SK-N-SH (cell line): ENCODE measurements at regions not wholly inside any gene's neighbourhood (a gene's known extent, or its start where the extent isn't known, plus 50 kb on each side); places are given as distances from the start of the nearest gene placed in this dataset.

Experiments used
- CTCF ChIA-PET: fragments of 300-600, 350-600 bp; formaldehyde crosslinking; extraction: SDS; loops from one replicate; lab custom pipeline; 2021; lab: Yijun Ruan, JAX
- POLR2A ChIA-PET: fragments of 350-600 bp; sonication (Branson Sonifier 250); formaldehyde crosslinking; extraction: SDS; loops from one replicate; lab custom pipeline; 2020; ENCODE audit warnings: antibody characterized with exemption, inconsistent platforms; lab: Yijun Ruan, JAX
- DNase-seq: peaks from one replicate; pipeline ENCODE4 v3.0.0; 2012
- H2AFZ ChIP-seq: fragments of 200-600 bp; sonication (generic); 2 replicates; pipeline ENCODE4 v1.8.1; 2016; ENCODE audit warnings: antibody characterized with exemption, mild to moderate bottlenecking, low read depth
- H3F3A ChIP-seq: fragments of 200-600 bp; sonication (generic); replicated peaks from 2 replicates; pipeline ENCODE3; 2016; ENCODE audit warnings: antibody characterized with exemption, mild to moderate bottlenecking; ENCODE audit not compliant: insufficient read depth
- H3K27ac ChIP-seq, 2 experiments: fragments of 200-500 bp in 1 of 2; fragments of 200-600 bp in 1 of 2; sonication (Bioruptor generic) in 1 of 2; sonication (generic), shearing (Covaris generic) in 1 of 2; 2 replicates each; pipeline versions ENCODE4 v1.5.1 to v1.6.1; 2014 to 2016; ENCODE audit warnings: low read depth in 2 of 2, inconsistent platforms in 1 of 2, low read length in 1 of 2, mild to moderate bottlenecking in 1 of 2, mixed read lengths in 1 of 2
- H3K27me3 ChIP-seq: fragments of 200-600 bp; sonication (generic), shearing (Covaris generic); 2 replicates; pipeline ENCODE4 v1.6.1; 2016; ENCODE audit warnings: mixed run types; ENCODE audit not compliant: insufficient read depth
- H3K36me3 ChIP-seq, 2 experiments: fragments of 200-500 bp in 1 of 2; fragments of 200-600 bp in 1 of 2; sonication (Bioruptor generic) in 1 of 2; sonication (generic) in 1 of 2; replicated peaks in 1 of 2; 2 replicates each; pipeline versions ENCODE3 to v1.5.1; 2014 to 2016; ENCODE audit warnings: low read length in 1 of 2, mild to moderate bottlenecking in 1 of 2; ENCODE audit not compliant: insufficient read depth in 2 of 2, control insufficient read depth in 1 of 2
- H3K4me1 ChIP-seq, 2 experiments: fragments of 200-500 bp in 1 of 2; fragments of 200-600 bp in 1 of 2; sonication (Bioruptor generic) in 1 of 2; sonication (generic), shearing (Covaris generic) in 1 of 2; 2 replicates each; pipeline versions ENCODE4 v1.5.1 to v1.6.1; 2014 to 2016; ENCODE audit warnings: low read depth in 1 of 2, low read length in 1 of 2, mixed run types in 1 of 2; ENCODE audit not compliant: insufficient read depth in 2 of 2, control insufficient read depth in 1 of 2
- H3K4me2 ChIP-seq: fragments of 200-600 bp; sonication (generic), shearing (Covaris generic); 2 replicates; pipeline ENCODE4 v1.6.1; 2017; ENCODE audit warnings: mixed run types
- H3K4me3 ChIP-seq, 2 experiments: fragments of 200-500 bp in 1 of 2; fragments of 200-600 bp in 1 of 2; sonication (Bioruptor generic) in 1 of 2; sonication (generic), shearing (Covaris generic) in 1 of 2; 2 replicates each; pipeline versions ENCODE4 v1.5.1 to v1.8.1; 2014 to 2016; ENCODE audit warnings: low read depth in 2 of 2, inconsistent platforms in 1 of 2, low read length in 1 of 2, mild to moderate bottlenecking in 1 of 2, mixed read lengths in 1 of 2, moderate library complexity in 1 of 2
- H3K79me2 ChIP-seq: fragments of 200-600 bp; sonication (generic); 2 replicates; pipeline ENCODE4 v1.8.1; 2017; ENCODE audit warnings: mild to moderate bottlenecking; ENCODE audit not compliant: insufficient read depth
- H3K9ac ChIP-seq: fragments of 200-600 bp; sonication (generic); 2 replicates; pipeline ENCODE4 v1.6.1; 2017; ENCODE audit warnings: mixed run types
- H3K9me2 ChIP-seq: fragments of 200-600 bp; sonication (generic); 2 replicates; pipeline ENCODE4 v1.6.1; 2017; ENCODE audit warnings: mixed run types
- H3K9me3 ChIP-seq: fragments of 200-600 bp; sonication (generic); 2 replicates; pipeline ENCODE4 v1.6.1; 2017; ENCODE audit warnings: mixed run types, mild to moderate bottlenecking, moderate library complexity
- H4K20me1 ChIP-seq: fragments of 200-600 bp; sonication (generic); 2 replicates; pipeline ENCODE4 v1.6.1; 2017; ENCODE audit warnings: mild to moderate bottlenecking, mixed run types; ENCODE audit not compliant: insufficient read depth
- ELF1 ChIP-seq: IDR thresholded peaks from 2 replicates; pipeline ENCODE4 v1.4.0; 2012
- EZH2phosphoT487 ChIP-seq: fragments of 200-600 bp; sonication (generic); IDR thresholded peaks from 2 replicates; pipeline ENCODE4 v1.6.1; 2017; ENCODE audit warnings: low read depth, mixed run types, mild to moderate bottlenecking, antibody characterized with exemption, moderate library complexity, borderline replicate concordance
- FOSL2 ChIP-seq: IDR thresholded peaks from 2 replicates; pipeline ENCODE4 v1.4.0; 2012; ENCODE audit warnings: low read depth, mild to moderate bottlenecking, moderate library complexity, borderline replicate concordance
- FOXM1 ChIP-seq: IDR thresholded peaks from 2 replicates; pipeline ENCODE4 v1.4.0; 2012; ENCODE audit warnings: low read depth, mild to moderate bottlenecking
- GABPA ChIP-seq: IDR thresholded peaks from 2 replicates; pipeline ENCODE4 v1.4.0; 2012; ENCODE audit warnings: low read depth, mild to moderate bottlenecking
- JUND ChIP-seq: IDR thresholded peaks from 2 replicates; pipeline ENCODE4 v1.4.0; 2012
- NFIC ChIP-seq: IDR thresholded peaks from 2 replicates; pipeline ENCODE4 v1.4.0; 2012; ENCODE audit warnings: borderline replicate concordance
- NRF1 ChIP-seq: IDR thresholded peaks from 2 replicates; pipeline ENCODE4 v1.6.1; 2012; ENCODE audit warnings: low read depth, mild to moderate bottlenecking, low read length
- POLR2AphosphoS5 ChIP-seq: IDR thresholded peaks from 2 replicates; pipeline ENCODE4 v1.6.1; 2012; ENCODE audit warnings: low read depth, low read length
- RCOR1 ChIP-seq: fragments of 150-350 bp; IDR thresholded peaks from 2 replicates; pipeline ENCODE4 v1.6.1; 2017; ENCODE audit warnings: antibody characterized with exemption, low read length
- RFX5 ChIP-seq: IDR thresholded peaks from 2 replicates; pipeline ENCODE4 v1.6.1; 2012; ENCODE audit warnings: mild to moderate bottlenecking, improper control_type of control experiment, low read length
- RXRA ChIP-seq: IDR thresholded peaks from 2 replicates; pipeline ENCODE4 v1.4.0; 2012; ENCODE audit warnings: low read depth, mild to moderate bottlenecking, borderline replicate concordance
- SMC3 ChIP-seq: IDR thresholded peaks from 2 replicates; pipeline ENCODE4 v1.6.1; 2012; ENCODE audit warnings: low read depth, low read length, improper control_type of control experiment
- TCF12 ChIP-seq: IDR thresholded peaks from 2 replicates; pipeline ENCODE4 v1.4.0; 2012
- TEAD4 ChIP-seq: IDR thresholded peaks from 2 replicates; pipeline ENCODE4 v1.4.0; 2012; ENCODE audit warnings: mild to moderate bottlenecking, borderline replicate concordance; ENCODE audit not compliant: insufficient read depth
- TF ChIP-seq, protein P1 (sequence below): IDR thresholded peaks from 2 replicates; pipeline ENCODE4 v1.6.1; 2012; ENCODE audit warnings: mild to moderate bottlenecking, low read depth, low read length, moderate library complexity
- TF ChIP-seq, protein P2 (sequence below): fragments of 150-350 bp; IDR thresholded peaks from 2 replicates; pipeline ENCODE4 v1.6.1; 2017; ENCODE audit warnings: antibody characterized with exemption, low read length, low read depth, borderline replicate concordance
- TF ChIP-seq, protein P3 (sequence below): fragments of 200-600 bp; sonication (generic); IDR thresholded peaks from 2 replicates; pipeline ENCODE4 v1.6.1; 2017; ENCODE audit warnings: antibody characterized with exemption, mild to moderate bottlenecking, moderate library complexity
- TF ChIP-seq, protein P4 (sequence below): fragments of 150-350 bp; IDR thresholded peaks from 2 replicates; pipeline ENCODE4 v1.6.1; 2016; ENCODE audit warnings: mild to moderate bottlenecking, low read depth, low read length
- TF ChIP-seq, protein P5 (sequence below): IDR thresholded peaks from 2 replicates; pipeline ENCODE4 v1.4.0; 2012; ENCODE audit warnings: low read depth

DNA sequence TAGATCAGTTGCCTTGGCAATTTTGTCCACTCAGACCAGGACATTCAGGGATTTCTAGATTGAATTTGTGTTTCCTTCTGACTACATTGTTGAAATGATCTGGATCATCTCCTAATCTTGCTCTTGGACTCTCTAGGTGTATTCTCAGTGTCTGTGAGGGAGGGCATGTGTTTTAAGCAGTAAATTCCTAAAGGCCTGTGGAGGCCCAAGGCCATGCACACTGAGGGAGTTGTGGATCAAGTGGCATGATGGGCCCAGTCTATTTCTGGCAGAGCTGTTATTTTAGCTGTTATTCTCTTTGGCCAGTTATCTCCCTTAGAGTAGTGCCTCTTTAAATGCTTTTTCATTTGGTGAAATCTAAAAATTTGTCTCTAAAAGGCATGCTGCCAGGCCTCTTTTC lies 144.9 kb downstream of the RPIA start:
- no peaks in the 10 kb centered on the region for H3F3A ChIP-seq
- no peaks in the 10 kb centered on the region for H3K79me2 ChIP-seq
- CTCF ChIA-PET = interaction anchor here (1.1 kb wide), 1 partner anchor 44 kb away, joined by 3 read pairs; no protein-coding TSS in a partner anchor

More for the DNA sequence above, 144.9 kb downstream of the RPIA start:
- H3K4me3 ChIP-seq = no peak overlapping the region
- no peak overlapping the region for H3K27ac ChIP-seq
- no peak overlapping the region for H2AFZ ChIP-seq
- no peak for DNase-seq
- H3K4me2 ChIP-seq = no peak overlapping the region
- no peaks in the 10 kb centered on the region for H3K4me1 ChIP-seq
- H4K20me1 ChIP-seq = no peaks in the 10 kb centered on the region
- POLR2A ChIA-PET = no interaction called here
- no peaks in the 10 kb centered on the region; the same call in 1 of the 2 replicates for H3K27me3 ChIP-seq
- TF ChIP-seq ELF1 = no peak
- TF ChIP-seq, protein P1, sequence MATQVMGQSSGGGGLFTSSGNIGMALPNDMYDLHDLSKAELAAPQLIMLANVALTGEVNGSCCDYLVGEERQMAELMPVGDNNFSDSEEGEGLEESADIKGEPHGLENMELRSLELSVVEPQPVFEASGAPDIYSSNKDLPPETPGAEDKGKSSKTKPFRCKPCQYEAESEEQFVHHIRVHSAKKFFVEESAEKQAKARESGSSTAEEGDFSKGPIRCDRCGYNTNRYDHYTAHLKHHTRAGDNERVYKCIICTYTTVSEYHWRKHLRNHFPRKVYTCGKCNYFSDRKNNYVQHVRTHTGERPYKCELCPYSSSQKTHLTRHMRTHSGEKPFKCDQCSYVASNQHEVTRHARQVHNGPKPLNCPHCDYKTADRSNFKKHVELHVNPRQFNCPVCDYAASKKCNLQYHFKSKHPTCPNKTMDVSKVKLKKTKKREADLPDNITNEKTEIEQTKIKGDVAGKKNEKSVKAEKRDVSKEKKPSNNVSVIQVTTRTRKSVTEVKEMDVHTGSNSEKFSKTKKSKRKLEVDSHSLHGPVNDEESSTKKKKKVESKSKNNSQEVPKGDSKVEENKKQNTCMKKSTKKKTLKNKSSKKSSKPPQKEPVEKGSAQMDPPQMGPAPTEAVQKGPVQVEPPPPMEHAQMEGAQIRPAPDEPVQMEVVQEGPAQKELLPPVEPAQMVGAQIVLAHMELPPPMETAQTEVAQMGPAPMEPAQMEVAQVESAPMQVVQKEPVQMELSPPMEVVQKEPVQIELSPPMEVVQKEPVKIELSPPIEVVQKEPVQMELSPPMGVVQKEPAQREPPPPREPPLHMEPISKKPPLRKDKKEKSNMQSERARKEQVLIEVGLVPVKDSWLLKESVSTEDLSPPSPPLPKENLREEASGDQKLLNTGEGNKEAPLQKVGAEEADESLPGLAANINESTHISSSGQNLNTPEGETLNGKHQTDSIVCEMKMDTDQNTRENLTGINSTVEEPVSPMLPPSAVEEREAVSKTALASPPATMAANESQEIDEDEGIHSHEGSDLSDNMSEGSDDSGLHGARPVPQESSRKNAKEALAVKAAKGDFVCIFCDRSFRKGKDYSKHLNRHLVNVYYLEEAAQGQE = no peak
- no peak for TF ChIP-seq SMC3
- TF ChIP-seq, protein P2, sequence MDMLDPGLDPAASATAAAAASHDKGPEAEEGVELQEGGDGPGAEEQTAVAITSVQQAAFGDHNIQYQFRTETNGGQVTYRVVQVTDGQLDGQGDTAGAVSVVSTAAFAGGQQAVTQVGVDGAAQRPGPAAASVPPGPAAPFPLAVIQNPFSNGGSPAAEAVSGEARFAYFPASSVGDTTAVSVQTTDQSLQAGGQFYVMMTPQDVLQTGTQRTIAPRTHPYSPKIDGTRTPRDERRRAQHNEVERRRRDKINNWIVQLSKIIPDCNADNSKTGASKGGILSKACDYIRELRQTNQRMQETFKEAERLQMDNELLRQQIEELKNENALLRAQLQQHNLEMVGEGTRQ = no peak
- no peak for TF ChIP-seq RFX5
- TF ChIP-seq RCOR1 = no peak
- no peak for TF ChIP-seq POLR2AphosphoS5
- TF ChIP-seq, protein P3, sequence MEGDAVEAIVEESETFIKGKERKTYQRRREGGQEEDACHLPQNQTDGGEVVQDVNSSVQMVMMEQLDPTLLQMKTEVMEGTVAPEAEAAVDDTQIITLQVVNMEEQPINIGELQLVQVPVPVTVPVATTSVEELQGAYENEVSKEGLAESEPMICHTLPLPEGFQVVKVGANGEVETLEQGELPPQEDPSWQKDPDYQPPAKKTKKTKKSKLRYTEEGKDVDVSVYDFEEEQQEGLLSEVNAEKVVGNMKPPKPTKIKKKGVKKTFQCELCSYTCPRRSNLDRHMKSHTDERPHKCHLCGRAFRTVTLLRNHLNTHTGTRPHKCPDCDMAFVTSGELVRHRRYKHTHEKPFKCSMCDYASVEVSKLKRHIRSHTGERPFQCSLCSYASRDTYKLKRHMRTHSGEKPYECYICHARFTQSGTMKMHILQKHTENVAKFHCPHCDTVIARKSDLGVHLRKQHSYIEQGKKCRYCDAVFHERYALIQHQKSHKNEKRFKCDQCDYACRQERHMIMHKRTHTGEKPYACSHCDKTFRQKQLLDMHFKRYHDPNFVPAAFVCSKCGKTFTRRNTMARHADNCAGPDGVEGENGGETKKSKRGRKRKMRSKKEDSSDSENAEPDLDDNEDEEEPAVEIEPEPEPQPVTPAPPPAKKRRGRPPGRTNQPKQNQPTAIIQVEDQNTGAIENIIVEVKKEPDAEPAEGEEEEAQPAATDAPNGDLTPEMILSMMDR = no peak
- TF ChIP-seq JUND = no peak
- TF ChIP-seq TCF12 = no peak
- no peak for TF ChIP-seq NFIC
- TF ChIP-seq FOXM1 = no peak
- no peak for TF ChIP-seq NRF1
- no peak for TF ChIP-seq RXRA
- no peak for TF ChIP-seq EZH2phosphoT487
- TF ChIP-seq FOSL2 = no peak
- TF ChIP-seq TEAD4 = no peak
- no peak for TF ChIP-seq GABPA
- TF ChIP-seq, protein P4, sequence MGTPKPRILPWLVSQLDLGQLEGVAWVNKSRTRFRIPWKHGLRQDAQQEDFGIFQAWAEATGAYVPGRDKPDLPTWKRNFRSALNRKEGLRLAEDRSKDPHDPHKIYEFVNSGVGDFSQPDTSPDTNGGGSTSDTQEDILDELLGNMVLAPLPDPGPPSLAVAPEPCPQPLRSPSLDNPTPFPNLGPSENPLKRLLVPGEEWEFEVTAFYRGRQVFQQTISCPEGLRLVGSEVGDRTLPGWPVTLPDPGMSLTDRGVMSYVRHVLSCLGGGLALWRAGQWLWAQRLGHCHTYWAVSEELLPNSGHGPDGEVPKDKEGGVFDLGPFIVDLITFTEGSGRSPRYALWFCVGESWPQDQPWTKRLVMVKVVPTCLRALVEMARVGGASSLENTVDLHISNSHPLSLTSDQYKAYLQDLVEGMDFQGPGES = no peak
- TF ChIP-seq, protein P5, sequence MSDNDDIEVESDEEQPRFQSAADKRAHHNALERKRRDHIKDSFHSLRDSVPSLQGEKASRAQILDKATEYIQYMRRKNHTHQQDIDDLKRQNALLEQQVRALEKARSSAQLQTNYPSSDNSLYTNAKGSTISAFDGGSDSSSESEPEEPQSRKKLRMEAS = no peak
- TF ChIP-seq, all 33 proteins: peak for 0
- Histone ChIP-seq H3K9ac (no peak overlapping the region), H3K9me2 (no peaks in the 10 kb centered on the region), H3K36me3 (no peaks in the 10 kb centered on the region), H3K9me3 (no peaks in the 10 kb centered on the region)
